Ishikawa (cell line): ENCODE measurements at regions not wholly inside any gene's neighbourhood (a gene's known extent, or its start where the extent isn't known, plus 50 kb on each side); places are given as distances from the start of the nearest gene placed in this dataset.

Experiments
- CEBPB ChIP-seq: IDR thresholded peaks from 2 replicates; pipeline ENCODE4 v1.6.1; 2012
- CREB1 ChIP-seq: IDR thresholded peaks from 2 replicates; pipeline ENCODE4 v1.6.1; 2012; ENCODE audit warnings: low read depth
- EGR1 ChIP-seq: IDR thresholded peaks from 2 replicates; pipeline ENCODE4 v1.6.1; 2012
- EP300 ChIP-seq: IDR thresholded peaks from 2 replicates; pipeline ENCODE4 v1.6.1; 2012; ENCODE audit warnings: borderline replicate concordance
- FOXM1 ChIP-seq: IDR thresholded peaks from 2 replicates; pipeline ENCODE4 v1.6.1; 2012; ENCODE audit warnings: low read depth, borderline replicate concordance
- NFIC ChIP-seq: IDR thresholded peaks from 2 replicates; pipeline ENCODE4 v1.6.1; 2012
- RAD21 ChIP-seq: IDR thresholded peaks from 2 replicates; pipeline ENCODE4 v1.6.1; 2012; ENCODE audit warnings: low read depth
- TAF1 ChIP-seq: IDR thresholded peaks from 2 replicates; pipeline ENCODE4 v1.6.1; 2012; ENCODE audit warnings: low read depth, mild to moderate bottlenecking
- TCF12 ChIP-seq: IDR thresholded peaks from 2 replicates; pipeline ENCODE4 v1.6.1; 2012; ENCODE audit warnings: low read depth
- TEAD4 ChIP-seq: IDR thresholded peaks from 2 replicates; pipeline ENCODE4 v1.6.1; 2012
- YY1 ChIP-seq: IDR thresholded peaks from 2 replicates; pipeline ENCODE4 v1.6.1; 2012; ENCODE audit warnings: low read depth
- ZBTB7A ChIP-seq: IDR thresholded peaks from 2 replicates; pipeline ENCODE4 v1.6.1; 2012; ENCODE audit warnings: low read depth
- TF ChIP-seq, protein P1 (sequence below): IDR thresholded peaks from 2 replicates; pipeline ENCODE4 v1.6.1; 2012; ENCODE audit warnings: low read depth, mild to moderate bottlenecking
- TF ChIP-seq, protein P2 (sequence below): IDR thresholded peaks from 2 replicates; pipeline ENCODE4 v1.6.1; 2012
- TF ChIP-seq, protein P3 (sequence below): IDR thresholded peaks from 2 replicates; pipeline ENCODE4 v1.6.1; 2012

DNA sequence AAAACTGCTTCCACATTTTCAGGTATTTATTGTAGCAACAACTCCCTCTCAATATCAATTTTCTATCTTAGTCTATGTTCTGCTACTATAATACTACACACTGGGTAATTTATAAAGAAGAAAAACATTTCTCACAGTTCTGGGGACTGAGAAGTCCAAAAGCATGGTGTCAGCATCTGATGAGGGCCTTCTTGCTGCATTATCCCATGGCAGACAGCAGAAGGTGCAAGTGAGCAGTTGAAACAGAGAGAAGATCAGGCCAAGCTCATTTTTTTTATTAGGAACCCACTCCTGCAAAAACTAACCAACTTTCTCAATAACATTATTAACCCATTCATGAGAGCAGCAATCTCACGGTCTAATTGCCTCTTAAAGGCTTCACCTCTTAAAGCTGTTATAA lies 376.0 kb downstream of the RAB28 start:
- TF ChIP-seq EGR1 (no peak), CEBPB (no peak), FOXM1 (no peak), CREB1 (no peak), TEAD4 (no peak), TCF12 (no peak), RAD21 (no peak), YY1 (no peak)
- TF ChIP-seq, protein P1, sequence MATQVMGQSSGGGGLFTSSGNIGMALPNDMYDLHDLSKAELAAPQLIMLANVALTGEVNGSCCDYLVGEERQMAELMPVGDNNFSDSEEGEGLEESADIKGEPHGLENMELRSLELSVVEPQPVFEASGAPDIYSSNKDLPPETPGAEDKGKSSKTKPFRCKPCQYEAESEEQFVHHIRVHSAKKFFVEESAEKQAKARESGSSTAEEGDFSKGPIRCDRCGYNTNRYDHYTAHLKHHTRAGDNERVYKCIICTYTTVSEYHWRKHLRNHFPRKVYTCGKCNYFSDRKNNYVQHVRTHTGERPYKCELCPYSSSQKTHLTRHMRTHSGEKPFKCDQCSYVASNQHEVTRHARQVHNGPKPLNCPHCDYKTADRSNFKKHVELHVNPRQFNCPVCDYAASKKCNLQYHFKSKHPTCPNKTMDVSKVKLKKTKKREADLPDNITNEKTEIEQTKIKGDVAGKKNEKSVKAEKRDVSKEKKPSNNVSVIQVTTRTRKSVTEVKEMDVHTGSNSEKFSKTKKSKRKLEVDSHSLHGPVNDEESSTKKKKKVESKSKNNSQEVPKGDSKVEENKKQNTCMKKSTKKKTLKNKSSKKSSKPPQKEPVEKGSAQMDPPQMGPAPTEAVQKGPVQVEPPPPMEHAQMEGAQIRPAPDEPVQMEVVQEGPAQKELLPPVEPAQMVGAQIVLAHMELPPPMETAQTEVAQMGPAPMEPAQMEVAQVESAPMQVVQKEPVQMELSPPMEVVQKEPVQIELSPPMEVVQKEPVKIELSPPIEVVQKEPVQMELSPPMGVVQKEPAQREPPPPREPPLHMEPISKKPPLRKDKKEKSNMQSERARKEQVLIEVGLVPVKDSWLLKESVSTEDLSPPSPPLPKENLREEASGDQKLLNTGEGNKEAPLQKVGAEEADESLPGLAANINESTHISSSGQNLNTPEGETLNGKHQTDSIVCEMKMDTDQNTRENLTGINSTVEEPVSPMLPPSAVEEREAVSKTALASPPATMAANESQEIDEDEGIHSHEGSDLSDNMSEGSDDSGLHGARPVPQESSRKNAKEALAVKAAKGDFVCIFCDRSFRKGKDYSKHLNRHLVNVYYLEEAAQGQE, result no peak
- TF ChIP-seq, protein P2, sequence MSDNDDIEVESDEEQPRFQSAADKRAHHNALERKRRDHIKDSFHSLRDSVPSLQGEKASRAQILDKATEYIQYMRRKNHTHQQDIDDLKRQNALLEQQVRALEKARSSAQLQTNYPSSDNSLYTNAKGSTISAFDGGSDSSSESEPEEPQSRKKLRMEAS, result no peak

DNA sequence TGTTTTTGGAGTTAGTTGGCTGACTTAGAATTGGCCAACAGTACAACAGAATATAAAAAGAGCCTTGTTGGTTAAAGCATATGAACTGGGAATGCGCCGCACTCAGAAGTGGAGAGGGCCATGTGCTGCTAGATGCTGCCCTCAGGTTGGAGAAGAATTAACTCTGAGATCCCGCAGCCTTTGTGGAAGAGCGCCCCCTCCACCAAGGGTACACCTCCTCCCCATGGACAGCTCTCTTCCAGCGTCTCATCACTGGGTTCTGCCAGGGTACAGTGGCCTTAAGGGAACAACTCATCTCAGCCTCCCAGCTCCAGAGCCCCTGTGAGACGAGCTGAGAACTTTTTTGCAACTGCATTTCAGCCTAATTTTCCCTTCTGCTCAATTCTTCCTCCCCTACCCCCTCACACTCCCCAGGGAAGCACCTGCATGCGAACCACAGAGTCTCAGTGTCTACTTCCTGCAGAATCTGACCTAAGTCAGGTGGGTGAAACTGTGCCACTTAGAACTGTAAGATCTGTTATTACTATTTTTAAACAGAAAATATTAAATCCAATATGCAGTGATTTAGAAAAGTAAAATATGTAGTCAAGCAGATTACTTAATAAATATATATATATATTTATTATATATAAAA lies 380.6 kb downstream of the RAB28 start:
- TF ChIP-seq EP300 (no peak), CREB1 (no peak), TEAD4 (no peak), EGR1 (no peak), CEBPB (no peak), FOXM1 (no peak), TAF1 (no peak), RAD21 (no peak), NFIC (no peak), TCF12 (no peak), YY1 (no peak), ZBTB7A (no peak)
- TF ChIP-seq, protein P2, result no peak
- TF ChIP-seq, protein P1, result no peak
- TF ChIP-seq, protein P3, sequence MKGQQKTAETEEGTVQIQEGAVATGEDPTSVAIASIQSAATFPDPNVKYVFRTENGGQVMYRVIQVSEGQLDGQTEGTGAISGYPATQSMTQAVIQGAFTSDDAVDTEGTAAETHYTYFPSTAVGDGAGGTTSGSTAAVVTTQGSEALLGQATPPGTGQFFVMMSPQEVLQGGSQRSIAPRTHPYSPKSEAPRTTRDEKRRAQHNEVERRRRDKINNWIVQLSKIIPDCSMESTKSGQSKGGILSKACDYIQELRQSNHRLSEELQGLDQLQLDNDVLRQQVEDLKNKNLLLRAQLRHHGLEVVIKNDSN, result no peak

DNA sequence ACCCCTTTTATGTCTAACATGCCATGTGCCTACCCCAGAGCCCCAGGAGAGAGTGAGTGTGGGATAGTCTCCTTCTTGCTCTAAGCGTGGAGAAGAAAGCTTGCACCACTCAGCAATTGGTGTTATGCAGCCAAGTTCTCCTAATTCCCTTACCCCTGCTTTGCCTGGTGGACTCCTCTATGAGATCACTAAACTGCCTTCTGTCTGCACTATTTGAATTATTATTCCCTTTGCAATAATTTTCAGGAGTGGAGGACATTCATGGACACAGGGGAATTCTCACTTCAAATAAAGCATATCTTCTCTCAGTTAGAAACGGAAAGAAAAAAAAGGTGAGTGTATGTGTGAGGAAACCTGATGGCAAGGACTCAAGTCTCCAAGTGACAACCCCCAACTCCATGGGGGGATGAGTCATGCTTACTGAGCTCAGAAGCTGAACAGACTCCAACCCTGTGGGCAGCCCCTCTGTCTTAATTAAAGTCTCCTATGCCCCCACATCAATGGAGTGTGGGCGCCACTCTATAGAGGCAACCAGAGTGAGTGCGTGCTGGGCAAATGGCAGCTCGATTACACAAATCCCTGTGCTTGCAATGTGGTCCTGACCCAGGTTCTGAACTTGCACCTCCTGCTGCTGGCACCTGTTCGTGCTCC lies 381.9 kb downstream of the RAB28 start:
- TF ChIP-seq FOXM1, result no peak
- TF ChIP-seq CEBPB, result no peak
- no peak for TF ChIP-seq TAF1
- no peak for TF ChIP-seq TCF12
- no peak for TF ChIP-seq YY1
- TF ChIP-seq RAD21, result no peak
- no peak for TF ChIP-seq EP300
- TF ChIP-seq TEAD4, result no peak
- TF ChIP-seq, protein P1, result no peak
- TF ChIP-seq ZBTB7A, result no peak
- TF ChIP-seq NFIC, result no peak
- TF ChIP-seq EGR1, result no peak
- no peak for TF ChIP-seq CREB1
- TF ChIP-seq, protein P3, result no peak
- TF ChIP-seq, protein P2, result no peak

DNA sequence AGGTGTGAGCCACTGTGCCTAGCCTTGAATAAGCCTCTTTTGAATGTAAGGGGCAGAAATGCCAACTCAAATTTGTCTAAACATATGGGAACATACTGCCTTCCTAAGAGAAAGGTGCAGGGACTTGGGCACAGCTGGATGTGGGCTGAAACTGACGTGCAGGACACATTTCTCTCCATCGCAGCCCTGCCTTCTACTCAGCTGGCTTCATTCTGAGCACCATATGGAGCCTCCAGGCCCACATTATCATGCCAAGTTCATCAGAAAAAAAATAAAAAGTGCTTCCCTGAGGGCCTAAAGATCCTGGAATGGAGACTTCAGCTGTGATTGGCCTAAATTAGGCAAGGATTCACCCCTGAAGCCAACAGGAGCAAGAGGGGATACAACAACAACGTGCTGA lies 386.2 kb downstream of the RAB28 start:
- TF ChIP-seq ZBTB7A, result no peak
- no peak for TF ChIP-seq TEAD4
- TF ChIP-seq TAF1, result no peak
- TF ChIP-seq, protein P2, result no peak
- TF ChIP-seq EP300, result no peak
- TF ChIP-seq FOXM1, result no peak
- no peak for TF ChIP-seq TCF12
- TF ChIP-seq, protein P1, result no peak
- TF ChIP-seq CREB1, result no peak
- TF ChIP-seq NFIC, result no peak
- no peak for TF ChIP-seq CEBPB
- TF ChIP-seq, protein P3, result no peak
- no peak for TF ChIP-seq RAD21
